Stimulated activated CD4-positive, alpha-beta T cell treated with anti-CD3 and anti-CD28 coated beads, Interleukin-1b, Interleukin-23, amount 100 ng/mL, for 1 hour (primary cell): ENCODE measurements at regions not wholly inside any gene's neighbourhood (a gene's known extent, or its start where the extent isn't known, plus 50 kb on each side); places are given as distances from the start of the nearest gene placed in this dataset.
"Not testable (repeated sequence)": the region's sequence is repeated elsewhere in the genome, so short reads cannot be mapped to it uniquely, and the experiment has no call there.

Experiments used
- DNase-seq, 2 donors: peaks; one replicate each; pipeline ENCODE4 v3.0.0-alpha.2; 2020; ENCODE audit warnings: low read depth in 2 of 2

- no peak for DNase-seq
Measured at GRCh38 chr9:36462245-36462644, 62.2 kb upstream of the RNF38 start.

- no peak for DNase-seq
Measured at GRCh38 chr9:36461323-36461722, 61.3 kb upstream of the RNF38 start.

DNA sequence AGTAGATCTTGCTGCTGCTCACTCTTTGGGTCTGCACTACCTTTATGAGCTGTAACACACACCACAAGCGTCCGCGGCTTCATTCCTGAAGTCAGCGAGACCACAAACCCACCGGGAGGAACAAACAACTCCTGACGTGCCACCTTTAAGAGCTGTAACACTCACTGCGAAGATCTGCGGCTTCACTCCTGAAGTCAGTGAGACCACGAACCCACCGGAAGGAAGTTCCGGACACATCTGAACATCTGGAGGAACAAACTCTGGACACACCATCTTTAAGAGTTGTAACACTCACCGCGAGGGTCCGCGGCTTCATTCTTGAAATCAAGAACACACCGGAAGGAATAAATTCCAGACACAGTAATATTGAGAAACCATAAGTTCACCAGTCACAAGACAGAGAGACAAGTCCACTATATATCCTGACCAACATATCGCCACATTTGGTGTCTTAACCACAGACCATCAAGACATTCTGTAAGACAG is 58.4 kb upstream of the RNF38 start:
- DNase-seq, result not testable (repeated sequence)

DNA sequence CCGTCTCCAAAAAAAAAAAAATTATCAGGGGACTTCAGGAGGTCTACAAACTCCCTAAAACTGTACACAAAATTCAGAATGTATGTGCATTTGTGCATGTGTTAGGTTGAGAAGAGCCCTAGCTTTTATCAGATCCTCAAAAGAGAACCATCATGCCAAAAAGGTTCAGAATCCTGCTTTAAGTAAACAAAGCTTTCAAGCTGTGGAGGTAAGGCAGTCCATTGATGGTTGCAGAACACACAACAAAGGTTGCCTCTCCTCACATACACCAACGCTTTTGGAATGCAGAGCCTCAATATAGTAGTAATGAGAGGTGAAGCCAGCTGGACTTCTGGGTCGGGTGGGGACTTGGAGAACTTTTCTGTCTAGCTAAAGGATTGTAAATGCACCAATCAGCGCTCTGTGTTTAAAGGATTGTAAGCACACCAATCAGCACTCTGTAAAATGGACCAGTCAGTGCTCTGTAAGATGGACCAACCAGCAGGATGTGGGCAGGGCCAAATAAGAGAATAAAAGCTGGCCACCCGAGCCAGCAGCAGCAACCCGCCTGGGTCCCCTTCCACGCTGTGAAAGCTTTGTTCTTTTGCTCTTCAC is 57.9 kb upstream of the RNF38 start:
- no peak for DNase-seq

DNA sequence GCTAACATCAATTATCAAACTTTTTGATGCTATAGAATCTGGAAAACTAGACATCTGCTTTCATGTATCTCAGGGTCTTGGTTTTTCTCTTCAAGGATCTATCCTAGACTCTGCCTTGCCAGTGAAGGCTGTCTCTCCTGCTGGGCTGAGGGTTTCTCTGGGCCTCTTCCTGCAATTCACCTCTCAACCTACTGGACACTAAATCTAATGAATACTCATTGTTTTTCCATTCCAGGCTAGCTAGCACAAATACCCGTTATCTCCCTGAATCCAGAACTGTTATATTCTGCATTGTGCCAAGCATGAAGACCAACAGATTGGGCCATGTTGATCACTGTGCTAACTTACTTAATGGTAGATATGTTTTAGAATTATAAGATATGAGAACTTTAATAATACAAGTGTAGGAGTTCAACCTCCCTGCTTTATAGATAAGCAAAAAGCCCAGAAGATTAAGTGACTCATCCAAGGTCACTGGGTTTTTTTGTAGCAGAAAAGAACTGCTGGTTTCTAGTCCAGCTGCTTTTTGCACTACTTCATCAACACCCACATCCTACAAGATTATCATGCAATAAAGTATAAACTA is 56.5 kb upstream of the RNF38 start:
- no peak for DNase-seq

DNA sequence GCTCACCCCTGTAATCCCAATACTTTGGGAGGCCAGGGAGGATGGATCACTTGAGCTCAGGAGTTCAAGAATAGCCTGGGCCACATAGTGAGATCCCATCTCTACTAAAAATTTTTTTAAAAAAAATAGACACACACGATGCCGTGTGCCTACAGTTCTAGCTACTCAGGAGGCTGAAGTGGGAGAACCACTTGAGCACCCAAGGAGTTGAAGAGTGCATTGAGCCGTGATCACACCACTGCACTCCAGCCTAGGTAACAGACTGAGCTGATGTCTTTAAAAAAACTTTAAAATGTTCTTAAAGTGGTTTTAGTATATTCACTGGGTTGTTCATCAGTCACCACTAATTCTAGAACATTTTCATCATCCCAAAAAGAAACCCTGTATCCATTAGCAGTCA is 51.9 kb upstream of the RNF38 start:
- no peak for DNase-seq

GRCh38 chr9:36450110-36450732 is 50.2 kb upstream of the RNF38 start:
- no peak for DNase-seq
